IPS-20b (cell line): ENCODE measurements at regions not wholly inside any gene's neighbourhood (a gene's known extent, or its start where the extent isn't known, plus 50 kb on each side); places are given as distances from the start of the nearest gene placed in this dataset.
"Not testable (repeated sequence)": the region's sequence is repeated elsewhere in the genome, so short reads cannot be mapped to it uniquely, and the experiment has no call there.

Experiments
- H3K27ac ChIP-seq: one replicate; pipeline ENCODE4 v1.5.1; 2013; ENCODE audit warnings: low read length
- H3K27me3 ChIP-seq: 2 replicates; pipeline ENCODE4 v1.6.1; 2013; ENCODE audit warnings: mild to moderate bottlenecking, low read length, inconsistent platforms; ENCODE audit not compliant: insufficient read depth
- H3K36me3 ChIP-seq: 2 replicates; pipeline ENCODE4 v1.6.1; 2013; ENCODE audit warnings: low read depth, mild to moderate bottlenecking, inconsistent platforms, low read length, moderate library complexity; ENCODE audit not compliant: insufficient read depth
- H3K4me1 ChIP-seq: 2 replicates; pipeline ENCODE4 v1.6.1; 2013; ENCODE audit warnings: mild to moderate bottlenecking, control low read depth, inconsistent platforms, low read length, moderate library complexity; ENCODE audit not compliant: insufficient read depth
- H3K4me3 ChIP-seq: 2 replicates; pipeline ENCODE4 v1.5.1; 2013; ENCODE audit warnings: mild to moderate bottlenecking, low read length, inconsistent platforms
- H3K9ac ChIP-seq: 2 replicates; pipeline ENCODE4 v1.6.1; 2013; ENCODE audit warnings: low read depth, mild to moderate bottlenecking, inconsistent platforms, low read length, moderate library complexity
- H3K9me3 ChIP-seq: 2 replicates; pipeline ENCODE4 v1.6.1; 2013; ENCODE audit warnings: mild to moderate bottlenecking, low read depth, low read length, inconsistent platforms; ENCODE audit not compliant: insufficient read depth

GRCh38 chr14:61602003-61602732 is 93.1 kb upstream of the HIF1A start:
- Histone ChIP-seq H3K9me3 (no peaks in the 10 kb centered on the region), H3K4me3 (0 out of 2 replicates have a peak overlapping the region, but pooled peaks have one; percentile 11), H3K27me3 (no peaks in the 10 kb centered on the region), H3K36me3 (no peaks in the 10 kb centered on the region), H3K27ac (no peak overlapping the region), H3K4me1 (peaks cover 31% of the 10 kb centered on the region), H3K9ac (no peak overlapping the region)

GRCh38 chr14:61602733-61603077 is 92.6 kb upstream of the HIF1A start:
- Histone ChIP-seq H3K9ac (no peak overlapping the region), H3K27me3 (no peaks in the 10 kb centered on the region), H3K9me3 (no peaks in the 10 kb centered on the region), H3K36me3 (no peaks in the 10 kb centered on the region), H3K4me1 (peaks cover 32% of the 10 kb centered on the region), H3K27ac (no peak overlapping the region), H3K4me3 (no peak overlapping the region)

GRCh38 chr14:61603736-61604135 is 91.6 kb upstream of the HIF1A start:
- H3K4me1 ChIP-seq = peaks cover 39% of the 10 kb centered on the region

GRCh38 chr14:61607570-61608244 is 87.6 kb upstream of the HIF1A start:
- Histone ChIP-seq H3K27me3 (no peaks in the 10 kb centered on the region), H3K9ac (no peak overlapping the region), H3K9me3 (no peaks in the 10 kb centered on the region), H3K36me3 (no peaks in the 10 kb centered on the region), H3K4me3 (no peak overlapping the region), H3K4me1 (peaks cover 43% of the 10 kb centered on the region), H3K27ac (no peak overlapping the region)

More at GRCh38 chr14:61603736-61604135, 91.6 kb upstream of the HIF1A start:
- no peak overlapping the region for H3K27ac ChIP-seq
- no peaks in the 10 kb centered on the region for H3K36me3 ChIP-seq
- H3K9ac ChIP-seq = no peak overlapping the region
- H3K27me3 ChIP-seq = no peaks in the 10 kb centered on the region
- no peaks in the 10 kb centered on the region for H3K9me3 ChIP-seq
- no peak overlapping the region for H3K4me3 ChIP-seq

GRCh38 chr14:61608245-61609165 is 86.8 kb upstream of the HIF1A start:
- no peak overlapping the region for H3K27ac ChIP-seq
- H3K36me3 ChIP-seq = no peaks in the 10 kb centered on the region
- H3K4me3 ChIP-seq = peak overlapping the region; percentile 16; the same call in 1 of the 2 replicates
- H3K4me1 ChIP-seq = peaks cover 37% of the 10 kb centered on the region
- H3K9me3 ChIP-seq = no peaks in the 10 kb centered on the region
- no peak overlapping the region; the same call in 1 of the 2 replicates for H3K9ac ChIP-seq
- no peaks in the 10 kb centered on the region for H3K27me3 ChIP-seq

GRCh38 chr14:61609191-61609843 is 86.0 kb upstream of the HIF1A start:
- peak overlapping the region; percentile 18; the same call in 1 of the 2 replicates for H3K4me3 ChIP-seq
- H3K9me3 ChIP-seq = no peaks in the 10 kb centered on the region
- H3K27ac ChIP-seq = no peak overlapping the region
- H3K9ac ChIP-seq = peak overlapping the region; percentile 9; the same call in 1 of the 2 replicates
- H3K4me1 ChIP-seq = peaks cover 37% of the 10 kb centered on the region
- H3K36me3 ChIP-seq = no peaks in the 10 kb centered on the region
- H3K27me3 ChIP-seq = no peaks in the 10 kb centered on the region

GRCh38 chr14:61609884-61610283 is 85.4 kb upstream of the HIF1A start:
- peaks cover 37% of the 10 kb centered on the region for H3K4me1 ChIP-seq
- H3K9me3 ChIP-seq = no peaks in the 10 kb centered on the region
- no peaks in the 10 kb centered on the region for H3K27me3 ChIP-seq
- H3K27ac ChIP-seq = no peak overlapping the region
- H3K9ac ChIP-seq = no peak overlapping the region
- no peaks in the 10 kb centered on the region for H3K36me3 ChIP-seq
- peak overlapping the region; percentile 18; the same call in 1 of the 2 replicates for H3K4me3 ChIP-seq

- H3K9ac ChIP-seq = no peak overlapping the region
- H3K27me3 ChIP-seq = no peaks in the 10 kb centered on the region
- no peak overlapping the region for H3K27ac ChIP-seq
- H3K36me3 ChIP-seq = no peaks in the 10 kb centered on the region
- no peak overlapping the region for H3K4me3 ChIP-seq
- no peaks in the 10 kb centered on the region for H3K9me3 ChIP-seq
- peaks cover 41% of the 10 kb centered on the region for H3K4me1 ChIP-seq
Measured at GRCh38 chr14:61610900-61611299, 84.4 kb upstream of the HIF1A start.

GRCh38 chr14:61611880-61612630 is 83.3 kb upstream of the HIF1A start:
- H3K27ac ChIP-seq = no peak overlapping the region
- no peaks in the 10 kb centered on the region for H3K9me3 ChIP-seq
- peaks cover 41% of the 10 kb centered on the region for H3K4me1 ChIP-seq
- H3K9ac ChIP-seq = no peak overlapping the region
- no peaks in the 10 kb centered on the region for H3K36me3 ChIP-seq
- no peaks in the 10 kb centered on the region for H3K27me3 ChIP-seq
- no peak overlapping the region for H3K4me3 ChIP-seq

- not testable (repeated sequence) for H3K27ac ChIP-seq, H3K27me3 ChIP-seq, H3K9ac ChIP-seq, H3K9me3 ChIP-seq, H3K4me3 ChIP-seq, H3K36me3 ChIP-seq
- H3K4me1 ChIP-seq = peaks cover 33% of the 10 kb centered on the region
Measured at GRCh38 chr14:61613006-61613405, 82.3 kb upstream of the HIF1A start.
